Stimulated activated CD8-positive, alpha-beta memory T cell treated with anti-CD3 and anti-CD28 coated beads, Interleukin-4, amount 100 ng/mL, for 1 hour (primary cell): ENCODE measurements at regions not wholly inside any gene's neighbourhood (a gene's known extent, or its start where the extent isn't known, plus 50 kb on each side); places are given as distances from the start of the nearest gene placed in this dataset.
"Not testable (repeated sequence)": the region's sequence is repeated elsewhere in the genome, so short reads cannot be mapped to it uniquely, and the experiment has no call there.

Source experiments
- DNase-seq, 2 donors: peaks; one replicate each; pipeline ENCODE4 v3.0.0-alpha.2; 2020; ENCODE audit warnings: low read depth in 2 of 2, low spot score in 1 of 2

DNA sequence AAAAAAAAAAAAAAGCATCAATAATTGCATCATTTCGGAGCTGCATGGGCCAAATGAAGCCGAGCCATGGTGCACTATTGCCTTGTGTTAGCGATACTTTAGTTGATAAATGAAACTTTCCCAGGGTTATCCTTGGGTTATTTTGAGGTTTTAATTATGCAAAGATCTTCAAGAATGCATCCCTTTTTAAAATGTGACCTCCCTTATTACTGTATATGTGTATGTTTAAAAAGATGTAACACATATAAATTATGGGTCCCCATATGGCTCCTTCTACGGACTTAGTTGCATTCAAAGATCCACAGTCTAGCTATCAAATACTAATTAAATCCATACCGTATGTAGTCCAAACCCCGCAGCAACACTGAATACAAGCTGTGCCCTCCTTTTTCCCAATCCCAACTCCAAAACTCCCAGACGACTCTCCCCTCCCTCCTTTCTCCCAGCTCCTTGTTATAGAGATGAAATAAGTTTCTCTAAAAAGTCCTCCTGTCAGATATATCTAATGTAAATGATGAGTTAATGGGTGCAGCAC, 129.3 kb upstream of the MAP1LC3B2 start:
- DNase-seq: no peak

DNA sequence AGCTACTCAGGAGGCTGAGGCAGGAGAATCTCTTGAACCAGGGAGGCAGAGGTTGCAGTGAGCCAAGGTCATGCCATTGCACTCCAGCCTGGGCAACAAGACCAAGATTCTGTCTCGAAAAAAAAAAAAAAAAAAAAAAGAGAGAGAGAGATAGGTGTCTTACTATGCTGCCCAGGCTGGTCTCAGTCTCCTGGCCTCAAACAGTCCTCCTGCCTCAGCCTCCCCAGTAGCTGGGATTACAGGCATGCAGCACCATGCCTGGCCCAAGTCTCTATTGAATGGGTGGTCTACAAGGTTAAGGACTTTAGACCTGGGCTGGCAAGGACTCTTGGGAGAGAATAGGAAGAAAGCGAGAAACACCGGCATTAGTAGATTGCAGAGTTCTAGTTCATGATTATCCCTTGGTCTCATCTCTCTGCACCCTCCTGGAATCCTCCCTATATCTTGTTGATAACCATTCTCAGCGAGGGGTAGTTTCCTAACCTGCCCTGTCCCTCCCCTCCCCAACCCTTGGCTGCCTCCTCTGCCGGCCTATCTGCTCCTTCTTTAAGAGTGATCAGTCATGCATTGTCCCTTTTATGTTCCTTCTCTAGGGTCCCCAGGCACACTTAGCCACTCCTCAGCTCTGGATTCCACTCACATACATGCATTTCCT, 128.1 kb upstream of the MAP1LC3B2 start:
- no peak for DNase-seq

DNA sequence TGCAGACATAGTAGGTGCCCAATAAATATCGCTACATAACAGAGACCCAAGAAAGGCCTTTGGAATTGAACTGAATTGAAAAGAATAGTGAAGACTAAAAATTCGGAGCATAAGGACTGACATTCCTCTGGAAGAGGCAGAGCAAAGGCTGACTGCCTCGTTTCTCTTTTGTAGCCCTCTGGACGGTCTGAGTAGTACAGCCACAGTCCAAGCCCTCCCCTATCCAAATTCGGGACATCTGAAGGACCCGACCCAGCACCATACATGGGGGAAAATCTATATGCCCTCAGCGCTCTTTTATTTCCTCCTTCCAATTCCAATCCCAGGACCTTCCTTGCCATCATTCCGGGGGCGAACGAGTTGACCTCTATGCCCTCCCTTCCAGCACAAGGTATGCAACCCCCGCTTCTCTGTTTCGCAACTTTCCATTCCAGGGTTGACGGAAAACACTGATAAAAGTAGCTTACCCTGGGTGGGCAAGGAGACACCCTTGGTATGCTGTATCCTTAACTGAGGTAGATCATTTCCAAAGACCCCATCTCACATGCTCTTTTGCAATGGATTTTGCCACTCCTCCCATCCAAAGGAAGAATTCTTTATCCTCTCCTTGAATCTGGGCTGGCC, 127.4 kb upstream of the MAP1LC3B2 start:
- no peak for DNase-seq

DNA sequence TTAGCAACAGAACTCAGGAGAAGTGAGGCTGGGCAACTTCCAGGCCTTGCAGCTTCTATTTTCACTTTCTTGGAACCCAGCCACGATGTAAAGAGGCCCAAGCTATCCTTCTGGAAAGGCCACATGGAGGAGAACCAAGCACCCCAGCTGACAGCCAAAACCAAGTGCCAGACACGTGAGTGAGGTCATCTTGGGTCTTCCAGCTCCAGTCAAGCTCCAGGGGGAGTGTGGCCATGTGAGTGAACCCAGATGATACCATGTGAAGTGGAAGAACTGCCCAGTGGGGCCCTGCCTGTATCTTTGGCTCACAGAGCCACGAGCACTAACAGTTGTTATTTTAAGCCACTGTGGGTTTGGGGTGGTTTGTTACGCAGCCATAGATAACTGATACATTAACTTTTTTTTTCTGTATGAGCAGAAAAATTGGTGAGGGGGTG, 126.8 kb upstream of the MAP1LC3B2 start:
- no peak for DNase-seq

DNA sequence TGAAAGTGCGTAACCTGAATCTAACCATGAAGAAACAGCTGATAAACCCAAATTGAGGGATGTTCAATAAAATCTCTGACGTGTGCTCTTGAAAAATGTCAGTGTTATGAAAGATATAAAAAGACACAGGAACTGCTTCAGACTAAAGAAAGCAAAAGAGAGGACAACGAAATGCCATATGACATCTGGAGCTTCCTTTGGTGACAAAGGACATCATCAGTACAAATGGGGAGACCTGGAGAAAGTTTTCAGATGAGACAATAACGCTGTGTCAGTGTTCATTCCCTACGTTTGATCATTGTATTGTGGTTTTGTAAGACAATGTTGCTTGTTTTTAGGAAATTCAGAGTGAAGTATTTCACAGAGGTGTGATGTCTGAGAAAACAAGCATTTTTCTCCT, 125.9 kb upstream of the MAP1LC3B2 start:
- DNase-seq: no peak

DNA sequence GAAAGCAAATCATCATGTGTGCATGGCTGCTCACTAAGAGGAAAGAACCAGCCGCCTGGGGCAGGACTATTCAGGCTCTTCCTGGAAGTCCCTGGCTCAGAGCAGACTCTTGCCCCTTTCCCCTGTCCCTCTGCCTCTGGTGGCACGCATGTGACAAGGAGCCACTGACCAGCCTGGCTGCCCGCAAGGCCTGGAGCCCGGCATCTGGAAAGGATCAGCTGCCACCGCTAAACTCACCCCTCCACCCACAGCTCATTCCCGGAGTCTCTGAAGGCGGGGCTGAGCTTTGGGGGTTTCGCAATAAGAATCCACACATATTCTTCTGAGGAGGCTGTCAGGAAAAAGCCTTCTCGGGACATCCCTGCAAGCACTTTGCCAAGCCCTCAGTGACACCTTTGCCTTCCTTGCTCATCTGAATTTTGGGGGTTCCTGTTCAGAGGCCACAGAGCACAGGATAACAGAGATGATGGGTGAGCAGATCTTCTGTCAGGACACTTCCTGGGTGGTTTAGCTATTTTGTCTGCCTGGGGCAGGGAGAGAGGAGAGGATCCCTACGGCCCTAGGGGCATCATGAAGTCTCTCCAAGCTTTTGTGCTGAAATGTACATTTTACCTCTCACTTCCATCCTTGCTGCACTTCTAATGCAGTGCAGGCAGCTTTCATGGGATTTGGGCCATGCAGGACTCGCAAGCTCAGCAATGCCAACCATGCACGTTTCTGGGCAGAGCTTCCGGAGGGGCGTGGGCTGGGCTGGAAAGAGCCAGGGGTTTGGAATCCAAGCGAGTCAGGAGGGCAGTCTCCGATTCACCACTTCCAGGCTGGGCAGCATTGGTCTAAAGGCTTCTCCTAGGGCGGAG, 124.8 kb upstream of the MAP1LC3B2 start:
- no peak for DNase-seq

DNA sequence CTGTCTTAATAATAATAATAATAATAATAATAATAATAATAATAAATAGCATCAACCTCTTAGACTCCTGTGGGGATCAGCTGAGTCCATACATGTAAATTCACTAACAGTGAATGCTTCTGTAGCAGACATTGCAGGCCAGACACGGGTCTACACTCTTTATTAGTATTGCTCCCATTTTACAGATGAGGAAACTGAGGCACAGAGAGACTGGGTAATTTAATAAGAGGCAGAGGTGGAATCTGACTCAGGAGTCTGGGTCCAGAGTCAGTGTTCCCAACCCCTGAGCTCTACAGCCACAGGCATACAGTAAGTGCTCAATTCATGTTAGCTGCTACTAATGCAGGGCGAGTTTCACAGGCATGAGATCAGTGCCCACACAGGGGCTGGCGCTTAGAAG, 123.2 kb upstream of the MAP1LC3B2 start:
- DNase-seq: no peak

DNA sequence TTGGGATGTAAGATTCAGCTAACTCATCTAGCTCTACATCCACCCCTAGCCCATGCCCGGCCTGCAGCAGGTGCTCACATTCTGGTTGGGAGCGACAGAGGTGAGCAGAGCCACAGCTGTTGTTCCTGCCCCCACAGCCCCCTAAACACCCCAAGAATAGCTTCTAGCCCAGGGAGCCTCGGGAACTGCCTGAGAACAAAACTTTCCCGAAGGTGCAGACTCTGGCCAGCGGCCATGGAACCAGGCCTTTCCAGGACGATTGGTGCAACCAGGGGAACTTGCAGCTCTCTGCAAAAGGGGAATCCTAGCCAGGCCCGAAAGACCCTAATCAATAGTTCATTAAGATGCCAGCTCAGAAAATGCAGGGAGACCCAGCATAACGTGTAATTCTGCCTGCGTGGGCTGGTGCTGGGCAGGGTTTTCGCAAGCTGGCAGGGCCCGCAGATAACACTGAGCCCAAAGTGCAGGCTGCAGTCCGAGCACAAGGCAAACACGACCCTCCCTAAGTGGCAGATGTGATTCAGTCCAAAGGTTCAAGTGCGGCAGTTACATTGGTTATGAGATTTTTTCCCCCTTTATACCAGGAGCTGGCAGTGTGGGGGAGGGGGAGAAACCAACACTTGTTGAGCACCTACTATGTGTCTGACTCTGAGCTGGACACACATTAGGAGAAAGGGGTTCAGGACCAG, 122.5 kb upstream of the MAP1LC3B2 start:
- no peak for DNase-seq

DNA sequence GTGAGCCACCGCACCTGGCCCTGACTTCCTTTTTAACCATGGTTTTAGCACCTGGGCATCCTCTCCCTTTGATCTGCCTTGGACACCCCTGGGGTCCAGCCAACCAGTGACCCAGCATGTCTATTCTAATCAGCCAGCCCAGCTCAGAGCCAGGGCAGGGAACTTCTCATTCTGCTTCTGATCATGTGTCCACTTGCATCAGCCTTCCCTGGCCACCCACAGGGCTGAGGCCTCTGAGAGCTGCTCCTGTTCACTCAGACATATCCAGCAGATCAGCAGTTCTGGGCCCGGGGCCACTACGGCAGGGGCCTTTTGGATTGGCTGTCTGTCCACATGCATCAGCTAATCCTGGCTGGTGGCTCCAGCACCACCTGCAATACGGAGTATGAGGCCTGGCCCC, 117.9 kb upstream of the MAP1LC3B2 start:
- no peak for DNase-seq

DNA sequence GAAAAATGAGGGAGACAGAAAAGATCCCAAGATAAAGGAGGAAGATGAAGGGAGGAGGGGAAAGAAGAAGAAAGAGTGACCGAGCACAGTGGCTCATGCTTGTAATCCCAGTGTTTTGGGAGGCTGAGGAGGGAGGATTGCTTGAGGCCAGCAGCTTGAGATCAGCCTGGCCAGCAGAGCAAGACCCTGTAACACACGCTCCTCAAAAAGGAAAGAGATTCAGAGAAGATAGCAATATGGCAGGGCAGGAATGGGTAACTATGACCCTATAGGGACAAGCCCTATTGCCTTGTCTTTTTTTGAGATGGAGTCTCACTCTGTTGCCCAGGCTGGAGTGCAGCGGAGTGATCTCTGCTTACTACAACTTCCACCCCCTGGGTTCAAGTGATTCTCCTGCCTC, 116.9 kb upstream of the MAP1LC3B2 start:
- DNase-seq: no peak

DNA sequence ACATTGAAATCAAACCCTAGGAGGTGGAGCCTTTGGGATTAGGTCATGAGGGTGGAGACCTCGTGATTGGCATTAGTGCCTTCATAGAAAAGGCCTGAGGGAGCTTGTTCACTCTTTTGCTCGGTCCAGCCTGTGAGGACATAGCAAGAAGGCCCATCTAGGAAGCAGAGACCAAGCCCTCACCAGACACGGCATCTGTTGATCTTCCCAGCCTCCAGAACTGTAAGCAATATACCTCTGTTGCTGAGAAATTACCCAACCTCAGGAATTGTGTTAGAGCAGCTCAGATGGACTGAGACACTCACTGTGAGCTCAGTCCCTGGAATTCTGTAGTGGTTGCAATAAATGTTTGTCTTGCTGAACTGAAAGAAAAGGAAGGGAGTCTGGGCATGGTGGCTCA, 116.2 kb upstream of the MAP1LC3B2 start:
- no peak for DNase-seq

DNA sequence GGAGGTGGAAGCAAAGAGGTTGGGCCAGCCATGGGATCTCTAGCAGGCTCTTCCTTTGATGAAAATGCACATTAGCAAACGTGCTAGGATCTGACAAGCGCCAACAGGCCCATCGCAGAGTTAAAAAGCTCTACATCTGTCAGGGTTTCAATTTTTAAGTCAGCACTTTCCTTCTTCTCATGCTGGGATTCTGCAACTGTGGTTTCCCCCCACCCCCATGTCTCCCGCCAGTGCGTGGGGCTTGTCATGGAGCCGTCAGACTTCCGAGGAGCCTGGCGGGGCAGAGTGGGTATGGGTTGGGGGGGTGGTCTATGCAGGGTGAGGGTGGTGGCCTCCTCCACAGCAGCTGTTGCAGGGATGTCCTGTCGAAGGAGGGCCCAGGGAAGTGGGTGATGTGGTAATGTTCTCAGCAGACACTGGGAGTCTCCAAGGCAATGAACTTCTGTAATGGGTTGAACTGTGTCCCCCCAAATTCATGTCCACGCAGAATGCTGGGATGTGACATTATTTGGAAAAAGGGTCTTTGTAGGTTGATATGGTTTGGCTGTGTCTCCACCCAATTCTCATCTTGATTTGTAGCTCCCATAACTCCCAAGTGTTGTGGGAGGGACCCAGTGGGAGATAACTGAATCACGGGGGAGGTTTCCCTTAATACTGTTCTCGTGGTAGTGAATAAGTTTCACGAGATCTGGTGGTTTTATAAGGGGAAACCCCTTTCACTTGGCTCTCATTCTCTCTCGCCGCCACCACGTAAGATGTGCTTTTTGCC, 115.2 kb upstream of the MAP1LC3B2 start:
- DNase-seq: no peak

DNA sequence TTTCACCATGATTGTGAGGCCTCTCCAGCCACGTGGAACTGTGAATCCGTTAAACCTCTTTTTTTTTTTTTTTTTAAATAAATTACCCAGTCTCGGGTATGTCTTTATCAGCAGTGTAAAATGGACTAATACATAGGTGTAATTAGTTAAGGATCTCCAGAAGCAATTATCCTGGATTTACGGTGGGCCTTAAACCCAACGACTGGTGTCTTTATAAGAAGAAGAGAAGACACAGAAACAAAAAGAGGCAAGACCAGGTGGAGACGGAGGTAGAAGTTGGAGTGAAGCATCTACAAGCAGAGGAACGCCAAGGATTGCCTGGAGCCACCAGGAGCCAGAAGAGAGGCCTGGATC, 114.6 kb upstream of the MAP1LC3B2 start:
- no peak for DNase-seq

DNA sequence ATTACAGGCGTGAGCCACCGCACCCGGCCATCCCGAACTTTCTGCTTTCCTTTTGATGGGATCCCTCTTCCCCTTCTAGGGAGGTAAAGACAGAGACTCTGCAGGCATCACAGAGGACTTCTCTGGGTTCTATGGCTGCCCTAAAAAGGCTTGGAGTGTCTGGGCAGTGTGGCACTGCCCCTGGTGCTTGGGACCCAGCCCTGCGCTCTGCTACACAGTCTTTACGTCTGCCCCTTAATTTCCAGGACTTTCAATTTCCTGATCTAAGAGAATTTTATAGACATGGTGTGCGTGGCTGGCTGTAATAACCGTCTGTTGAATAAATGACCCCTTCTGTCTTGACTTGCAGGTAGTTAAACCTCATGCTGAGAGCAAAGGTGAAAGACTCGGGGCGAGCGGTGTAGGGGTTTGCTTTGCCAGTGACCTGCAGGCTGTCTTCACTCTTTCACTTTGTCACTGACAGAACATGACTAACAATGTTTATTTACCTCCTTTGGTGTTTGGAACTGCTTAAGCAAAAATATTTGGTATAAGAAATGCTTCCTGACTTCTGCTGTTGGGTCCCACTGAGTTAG, 110.9 kb upstream of the MAP1LC3B2 start:
- DNase-seq: no peak

DNA sequence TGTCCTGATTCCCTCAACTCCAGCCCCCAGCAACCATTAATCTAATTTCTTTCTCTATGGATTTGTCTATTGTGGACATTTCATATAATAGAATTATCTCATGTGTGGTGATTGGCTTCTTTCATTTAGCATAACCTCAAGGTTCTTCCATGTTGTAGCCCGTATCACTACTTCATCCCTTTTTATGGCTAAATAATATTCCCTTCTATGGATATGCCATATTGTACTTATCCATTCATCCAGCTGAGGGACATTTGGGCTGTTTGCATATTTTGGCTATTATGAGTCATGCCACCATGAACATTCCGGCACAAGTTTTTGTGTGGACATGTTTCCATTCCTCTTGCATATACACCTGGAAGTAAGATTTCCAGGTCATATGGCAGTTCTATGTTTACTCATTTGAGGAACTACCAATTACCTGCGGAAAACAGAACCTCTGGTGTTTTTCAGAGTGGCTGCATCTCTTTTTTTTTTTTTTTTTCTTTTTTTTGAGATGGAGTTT, 108.7 kb upstream of the MAP1LC3B2 start:
- DNase-seq: no peak

DNA sequence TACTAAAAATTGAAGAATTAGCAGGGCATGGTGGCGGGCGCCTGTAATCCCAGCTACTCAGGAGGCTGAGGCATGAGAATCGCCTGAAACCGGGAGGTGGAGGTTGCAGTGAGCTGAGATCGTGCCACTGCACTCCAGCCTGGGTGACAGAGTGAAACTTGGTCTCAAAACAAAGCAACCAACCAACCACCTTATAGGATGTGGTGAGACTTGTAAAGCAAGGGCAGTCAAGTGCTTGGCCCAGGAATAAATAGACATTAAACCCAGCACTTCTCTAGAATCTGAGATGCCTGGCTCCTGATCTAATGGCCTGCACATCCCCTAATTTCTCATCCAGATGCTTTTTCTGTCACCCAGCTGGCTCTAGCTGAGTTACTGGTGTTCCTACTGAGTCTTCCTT, 106.2 kb upstream of the MAP1LC3B2 start:
- not testable (repeated sequence) for DNase-seq

DNA sequence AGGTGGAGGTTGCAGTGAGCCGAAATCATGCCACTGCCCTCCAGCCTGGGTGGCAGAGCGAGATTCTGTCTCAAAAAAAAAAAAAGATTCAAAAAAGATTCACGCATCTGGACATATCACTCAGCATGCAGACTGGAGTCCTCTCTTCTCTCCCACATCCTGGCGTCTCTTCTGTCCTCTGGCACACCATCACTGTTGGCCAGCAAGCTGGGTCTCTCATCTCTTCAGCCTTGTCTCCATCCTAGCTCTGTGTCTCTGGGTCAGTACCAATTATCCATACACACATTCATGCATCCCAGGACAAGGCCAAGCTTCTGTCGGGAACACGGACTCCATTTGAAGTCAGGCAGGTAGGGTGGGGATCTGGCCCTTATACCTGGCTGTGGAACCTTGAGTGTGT, 105.5 kb upstream of the MAP1LC3B2 start:
- no peak for DNase-seq

DNA sequence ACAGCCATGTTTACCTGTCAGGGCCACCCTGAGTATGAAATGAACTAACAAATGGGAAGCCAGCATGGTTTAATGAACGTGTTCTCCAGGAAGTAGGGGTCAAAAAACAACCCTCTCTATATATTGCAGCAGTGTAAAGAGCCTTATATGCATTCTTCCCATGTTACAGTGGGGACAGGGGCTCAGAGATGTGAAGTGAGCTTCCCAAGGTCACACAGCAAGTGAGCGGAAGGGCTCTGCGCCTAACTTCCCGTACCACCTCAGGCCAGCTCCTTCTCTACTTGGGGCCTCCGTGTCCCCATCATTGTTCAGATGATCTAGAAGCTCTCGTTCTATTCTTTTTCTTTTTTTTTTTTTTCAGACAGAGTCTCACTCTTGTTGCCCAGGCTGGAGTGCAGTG, 105.1 kb upstream of the MAP1LC3B2 start:
- no peak for DNase-seq

DNA sequence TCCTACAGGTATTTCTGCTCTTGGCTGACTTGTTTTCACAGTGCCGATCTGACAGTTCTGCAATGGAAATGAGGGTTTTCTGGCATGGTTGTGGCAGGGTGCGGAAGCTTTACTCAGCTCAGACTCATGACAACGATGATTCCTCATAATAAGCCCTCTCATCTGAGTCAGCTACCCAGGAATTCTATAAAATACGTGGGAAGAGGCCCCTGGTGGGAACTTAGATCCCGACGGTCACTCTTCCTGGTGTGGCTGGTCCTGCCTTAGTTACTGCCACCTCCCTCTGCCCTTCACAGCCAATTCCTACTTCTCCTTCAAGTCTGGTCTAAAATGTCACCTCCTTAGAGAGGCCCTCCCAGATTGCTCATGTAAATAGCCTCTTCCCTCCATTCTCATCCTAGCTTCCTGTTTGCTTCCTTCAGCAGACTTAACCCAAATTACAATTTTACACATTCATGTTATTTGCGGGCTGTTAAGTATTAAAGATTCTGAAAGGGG, 104.2 kb upstream of the MAP1LC3B2 start:
- DNase-seq: no peak
